ENCODE measurements at regions not wholly inside any gene's neighbourhood (a gene's known extent, or its start where the extent isn't known, plus 50 kb on each side); places are given as distances from the start of the nearest gene placed in this dataset.

DNA sequence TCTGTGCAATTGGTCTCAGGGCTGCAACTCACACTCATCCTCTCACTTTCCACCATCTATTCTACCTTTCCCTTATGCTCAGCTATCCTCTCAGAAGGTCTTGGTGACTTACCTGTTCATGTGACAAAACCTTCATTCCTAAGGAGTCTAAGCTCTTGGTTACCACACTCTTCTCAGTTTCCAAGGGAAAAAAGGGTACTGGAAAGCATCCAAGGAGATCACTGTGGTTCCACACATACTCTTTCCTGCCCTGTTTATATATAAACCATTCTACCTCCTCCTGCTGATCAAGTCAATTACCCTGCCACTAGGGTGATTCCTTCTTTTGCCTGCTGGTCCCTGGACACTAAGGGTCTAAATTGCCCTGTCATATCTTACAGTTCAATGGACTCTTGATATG lies 57.2 kb upstream of the MAML3 start:
- Histone ChIP-seq H3K4me1 (no peaks in the 10 kb centered on the region), H3K36me3 (no peaks in the 10 kb centered on the region), H3K27me3 (no peaks in the 10 kb centered on the region), H3K4me3 (no peak overlapping the region), H3K9me3 (no peaks in the 10 kb centered on the region), H3K27ac (no peak overlapping the region)
- TF ChIP-seq POLR2AphosphoS5 (IDR thresholded peaks at IDR 0.05) (no peak), POLR2A (IDR thresholded peaks at IDR 0.05) (no peak), EP300 (IDR thresholded peaks at IDR 0.05) (no peak)
- TF ChIP-seq, protein P1, sequence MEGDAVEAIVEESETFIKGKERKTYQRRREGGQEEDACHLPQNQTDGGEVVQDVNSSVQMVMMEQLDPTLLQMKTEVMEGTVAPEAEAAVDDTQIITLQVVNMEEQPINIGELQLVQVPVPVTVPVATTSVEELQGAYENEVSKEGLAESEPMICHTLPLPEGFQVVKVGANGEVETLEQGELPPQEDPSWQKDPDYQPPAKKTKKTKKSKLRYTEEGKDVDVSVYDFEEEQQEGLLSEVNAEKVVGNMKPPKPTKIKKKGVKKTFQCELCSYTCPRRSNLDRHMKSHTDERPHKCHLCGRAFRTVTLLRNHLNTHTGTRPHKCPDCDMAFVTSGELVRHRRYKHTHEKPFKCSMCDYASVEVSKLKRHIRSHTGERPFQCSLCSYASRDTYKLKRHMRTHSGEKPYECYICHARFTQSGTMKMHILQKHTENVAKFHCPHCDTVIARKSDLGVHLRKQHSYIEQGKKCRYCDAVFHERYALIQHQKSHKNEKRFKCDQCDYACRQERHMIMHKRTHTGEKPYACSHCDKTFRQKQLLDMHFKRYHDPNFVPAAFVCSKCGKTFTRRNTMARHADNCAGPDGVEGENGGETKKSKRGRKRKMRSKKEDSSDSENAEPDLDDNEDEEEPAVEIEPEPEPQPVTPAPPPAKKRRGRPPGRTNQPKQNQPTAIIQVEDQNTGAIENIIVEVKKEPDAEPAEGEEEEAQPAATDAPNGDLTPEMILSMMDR (IDR thresholded peaks at IDR 0.05) = no peak
- DNase-seq (ENCODE audit: low spot score in 2 of 2) = no peak

GRCh38 chr4:140208921-140209320 lies 54.9 kb upstream of the MAML3 start:
- Histone ChIP-seq H3K9me3 (no peaks in the 10 kb centered on the region), H3K36me3 (no peaks in the 10 kb centered on the region), H3K27me3 (no peaks in the 10 kb centered on the region), H3K27ac (no peak overlapping the region), H3K4me1 (no peaks in the 10 kb centered on the region), H3K4me3 (no peak overlapping the region)
- DNase-seq (ENCODE audit: low spot score in 2 of 2) = no peak
- TF ChIP-seq EP300 (IDR thresholded peaks at IDR 0.05) (no peak), POLR2AphosphoS5 (IDR thresholded peaks at IDR 0.05) (no peak), POLR2A (IDR thresholded peaks at IDR 0.05) (no peak)
- TF ChIP-seq, protein P1 (IDR thresholded peaks at IDR 0.05) = no peak
- 100% methylated on average over 1 of the region's 1 CpG for WGBS
